HCT116 (cell line): ENCODE measurements at regions not wholly inside any gene's neighbourhood (a gene's known extent, or its start where the extent isn't known, plus 50 kb on each side); places are given as distances from the start of the nearest gene placed in this dataset.

ENCODE experiments used
- ATAC-seq: fragments of 200-7000 bp; cut with Tn5 transposase; 2 replicates; pipeline ENCODE4 v1.9.1; 2020; ENCODE audit warnings: mild to moderate bottlenecking, moderate library complexity
- BruUV-seq: library from RNA; stranded (reverse); fragments of 400-500 nt; replicated peaks from 2 replicates; lab custom pipeline; 2021; lab: Mats Ljungman, UMichigan
- CTCF ChIA-PET: fragments of 300-600 bp; sonication (Branson Sonifier 250); formaldehyde crosslinking; loops from one replicate; lab custom pipeline; 2021; ENCODE audit warnings: antibody characterized with exemption; lab: Charles Lee
- POLR2A ChIA-PET: fragments of 300-600, 350-600 bp; sonication (Branson Sonifier 250); formaldehyde crosslinking; loops from one replicate; lab custom pipeline; 2021; ENCODE audit warnings: antibody characterized with exemption; lab: Charles Lee
- RAD21 ChIA-PET, 2 experiments: fragments of 300-600 bp; sonication (Branson Sonifier 250); formaldehyde crosslinking; loops; one replicate each; lab custom pipeline; 2023; ENCODE audit warnings: low total read pairs in 2 of 2; ENCODE audit not compliant: uncharacterized antibody in 2 of 2, unreplicated experiment in 2 of 2, low non-redundant PET in 1 of 2; lab: Charles Lee
- DNase-seq: peaks from one replicate; pipeline ENCODE4 v3.0.0-alpha.2; 2010; ENCODE audit warnings: low read depth, low spot score
- H2AFZ ChIP-seq: fragments of 200-600 bp; shearing (Covaris generic), sonication (generic); 2 replicates; pipeline ENCODE4 v1.6.1; 2017; ENCODE audit warnings: low read depth, mixed run types, mixed read lengths, antibody characterized with exemption, low read length; ENCODE audit not compliant: poor library complexity, severe bottlenecking
- H3K27ac ChIP-seq: 2 replicates; pipeline ENCODE4 v1.5.1; 2012; ENCODE audit warnings: low read depth, low read length
- H3K27me3 ChIP-seq: fragments of 200-600 bp; sonication (generic); 2 replicates; pipeline ENCODE4 v1.6.1; 2016; ENCODE audit warnings: mixed run types, low read length, mixed read lengths; ENCODE audit not compliant: insufficient read depth
- H3K36me3 ChIP-seq, 2 experiments: fragments of 200-500 bp in 1 of 2; fragments of 200-600 bp in 1 of 2; sonication (Bioruptor generic) in 1 of 2; sonication (generic) in 1 of 2; 2 replicates each; pipeline versions ENCODE4 v1.5.1 to v1.6.1; 2014 to 2016; ENCODE audit warnings: low read length in 2 of 2, inconsistent platforms in 1 of 2, mixed read lengths in 1 of 2, mixed run types in 1 of 2; ENCODE audit not compliant: insufficient read depth in 2 of 2, control insufficient read depth in 1 of 2
- H3K4me1 ChIP-seq, 2 experiments: fragments of 200-600 bp in 1 of 2; sonication (generic) in 1 of 2; 2 replicates each; pipeline versions ENCODE4 v1.5.1 to v1.6.1; 2012 to 2017; ENCODE audit warnings: low read length in 2 of 2, inconsistent platforms in 1 of 2, mild to moderate bottlenecking in 1 of 2, mixed read lengths in 1 of 2, mixed run types in 1 of 2, moderate library complexity in 1 of 2; ENCODE audit not compliant: insufficient read depth in 2 of 2, control insufficient read depth in 1 of 2
- H3K4me2 ChIP-seq: fragments of 200-600 bp; sonication (generic); 2 replicates; pipeline ENCODE4 v1.6.1; 2017; ENCODE audit warnings: mixed run types, low read length, mixed read lengths
- H3K4me3 ChIP-seq, 2 experiments: fragments of 200-600 bp in 1 of 2; sonication (generic) in 1 of 2; replicated peaks in 1 of 2; 2 replicates each; pipeline ENCODE4 v1.5.1; 2011 to 2016; ENCODE audit warnings: low read length in 2 of 2, control low read depth in 1 of 2, low read depth in 1 of 2, mild to moderate bottlenecking in 1 of 2, mixed read lengths in 1 of 2, mixed run types in 1 of 2
- H3K79me2 ChIP-seq: fragments of 200-600 bp; sonication (generic); 2 replicates; pipeline ENCODE4 v1.6.1; 2017; ENCODE audit warnings: mild to moderate bottlenecking, mixed run types, low read length, moderate library complexity, mixed read lengths; ENCODE audit not compliant: insufficient read depth
- H3K9ac ChIP-seq: fragments of 200-600 bp; sonication (generic); 2 replicates; pipeline ENCODE4 v1.6.1; 2016; ENCODE audit warnings: low read length, mixed read lengths
- H3K9me2 ChIP-seq: fragments of 200-600 bp; sonication (generic), shearing (Covaris generic); 2 replicates; pipeline ENCODE4 v1.6.1; 2017; ENCODE audit warnings: mixed run types, mild to moderate bottlenecking, moderate library complexity; ENCODE audit not compliant: insufficient read depth
- H3K9me3 ChIP-seq, 2 experiments: fragments of 200-500 bp in 1 of 2; fragments of 200-600 bp in 1 of 2; sonication (Bioruptor generic) in 1 of 2; sonication (generic) in 1 of 2; 2 replicates each; pipeline ENCODE4 v1.6.1; 2014 to 2017; ENCODE audit warnings: low read length in 2 of 2, mixed read lengths in 2 of 2, inconsistent platforms in 1 of 2, low read depth in 1 of 2, mild to moderate bottlenecking in 1 of 2, mixed run types in 1 of 2, moderate library complexity in 1 of 2; ENCODE audit not compliant: control insufficient read depth in 1 of 2, insufficient read depth in 1 of 2
- H4K20me1 ChIP-seq: fragments of 200-600 bp; sonication (generic), shearing (Covaris generic); 2 replicates; pipeline ENCODE4 v1.6.1; 2017; ENCODE audit warnings: mixed run types, mild to moderate bottlenecking, moderate library complexity; ENCODE audit not compliant: insufficient read depth
- CEBPB ChIP-seq: IDR thresholded peaks from 2 replicates; pipeline ENCODE4 v1.6.1; 2012; ENCODE audit warnings: low read depth
- CTCF ChIP-seq, 3 experiments: fragments of 200-600 bp in 1 of 3; sonication (generic) in 1 of 3; IDR thresholded peaks in 2 of 3; conservative IDR thresholded peaks in 1 of 3; 2 replicates each; pipeline ENCODE4 v1.5.1; 2012 to 2017; ENCODE audit warnings: low read depth in 2 of 3, low read length in 2 of 3, antibody characterized with exemption in 1 of 3, borderline replicate concordance in 1 of 3, control low read depth in 1 of 3, mild to moderate bottlenecking in 1 of 3, mixed read lengths in 1 of 3, mixed run types in 1 of 3, moderate library complexity in 1 of 3; ENCODE audit not compliant: insufficient read depth in 1 of 3
- EGR1 ChIP-seq: IDR thresholded peaks from 2 replicates; pipeline ENCODE4 v1.6.1; 2012; ENCODE audit warnings: low read depth
- EZH2phosphoT487 ChIP-seq: fragments of 200-600 bp; IDR thresholded peaks from 2 replicates; pipeline ENCODE4 v1.6.1; 2018; ENCODE audit warnings: antibody characterized with exemption, borderline replicate concordance
- FOSL1 ChIP-seq: IDR thresholded peaks from 2 replicates; pipeline ENCODE4 v1.6.1; 2012; ENCODE audit warnings: low read depth
- JUND ChIP-seq: IDR thresholded peaks from 2 replicates; pipeline ENCODE4 v1.6.1; 2012
- POLR2AphosphoS5 ChIP-seq: IDR thresholded peaks from 2 replicates; pipeline ENCODE4 v1.6.1; 2011; ENCODE audit warnings: mild to moderate bottlenecking, low read depth, low read length, moderate library complexity
- REST ChIP-seq: IDR thresholded peaks from 2 replicates; pipeline ENCODE4 v1.6.1; 2012; ENCODE audit warnings: low read depth
- SIN3A ChIP-seq: IDR thresholded peaks from 2 replicates; pipeline ENCODE4 v1.6.1; 2012; ENCODE audit warnings: low read depth
- SP1 ChIP-seq: IDR thresholded peaks from 2 replicates; pipeline ENCODE4 v1.6.1; 2012; ENCODE audit warnings: low read depth
- TCF7L2 ChIP-seq: IDR thresholded peaks from 2 replicates; pipeline ENCODE4 v1.7.0; 2011; ENCODE audit warnings: borderline replicate concordance, inconsistent platforms; ENCODE audit not compliant: insufficient read depth, insufficient read length; ENCODE audit errors: extremely low read depth
- YY1 ChIP-seq: IDR thresholded peaks from 2 replicates; pipeline ENCODE4 v1.6.1; 2011; ENCODE audit warnings: low read length, low read depth, moderate library complexity, mild to moderate bottlenecking; ENCODE audit not compliant: insufficient replicate concordance; ENCODE audit errors: extremely low read depth
- ZBTB33 ChIP-seq: IDR thresholded peaks from 2 replicates; pipeline ENCODE4 v1.6.1; 2011; ENCODE audit warnings: mild to moderate bottlenecking, low read length, moderate library complexity; ENCODE audit not compliant: insufficient replicate concordance; ENCODE audit errors: extremely low read depth
- ZNF274 ChIP-seq: fragments of 200-500 bp; sonication (Bioruptor generic); IDR thresholded peaks from 2 replicates; pipeline ENCODE4 v1.6.1; 2014; ENCODE audit warnings: mild to moderate bottlenecking, low read depth, low read length, inconsistent platforms
- intact Hi-C: fragments of 100-400 bp; cut with micrococcal nuclease; formaldehyde crosslinking; loops from 2 replicates; pipeline ENCODE4 v1.10.0; 2022

GRCh38 chr10:69721690-69722310 lies 79.9 kb upstream of the COL13A1 start:
- Histone ChIP-seq H3K9ac (no peak overlapping the region), H4K20me1 (no peaks in the 10 kb centered on the region), H3K27me3 (no peaks in the 10 kb centered on the region), H2AFZ (no peak overlapping the region), H3K9me3 (no peaks in the 10 kb centered on the region), H3K4me1 (no peaks in the 10 kb centered on the region; a peak in 2 of 4 replicates), H3K4me3 (no peak overlapping the region), H3K27ac (no peak overlapping the region), H3K79me2 (no peaks in the 10 kb centered on the region), H3K4me2 (no peak overlapping the region), H3K9me2 (no peaks in the 10 kb centered on the region), H3K36me3 (no peaks in the 10 kb centered on the region)
- ATAC-seq (no peak), DNase-seq (no peak)
- ChIA-PET RAD21 (no interaction called here), CTCF (no interaction called here), POLR2A (no interaction called here)
- TF ChIP-seq EZH2phosphoT487 (no peak), JUND (no peak), YY1 (no peak), SIN3A (no peak), FOSL1 (no peak), REST (no peak), CTCF (IDR thresholded peaks at IDR 0.05 in 2 of 3, conservative IDR thresholded peaks at IDR 0.05 in 1 of 3; ENCODE audit: borderline replicate concordance in 1 of 3, insufficient read depth in 1 of 3, low read depth in 2 of 3, low read length in 2 of 3) (no peak), SP1 (no peak), TCF7L2 (no peak), ZBTB33 (no peak), POLR2AphosphoS5 (no peak), EGR1 (no peak), ZNF274 (no peak), CEBPB (no peak)
- intact Hi-C loops, result no loop called here
- no TSS peak for BruUV-seq
